ENCODE measurements at regions not wholly inside any gene's neighbourhood (a gene's known extent, or its start where the extent isn't known, plus 50 kb on each side); places are given as distances from the start of the nearest gene placed in this dataset.

GRCh38 chr7:156456032-156456431, 184.5 kb upstream of the RNF32 start (continued):
- TF ChIP-seq FOXA2 (IDR thresholded peaks at IDR 0.05) (no peak), JUND (IDR thresholded peaks at IDR 0.05) (no peak)

- H3K9me3 ChIP-seq (ENCODE audit: control insufficient read depth in 4 of 4, low read length in 3 of 4) = no peaks in the 10 kb centered on the region
- no peak overlapping the region for H3K9ac ChIP-seq (ENCODE audit: low read depth in 1 of 2, low read length in 2 of 2)
- H3K4me1 ChIP-seq (ENCODE audit: control insufficient read depth in 4 of 4, insufficient read depth in 4 of 4, low read length in 3 of 4) = no peaks in the 10 kb centered on the region
- 81% methylated on average over 3 of the region's 3 CpGs for WGBS
- H3K27me3 ChIP-seq (ENCODE audit: control insufficient read depth in 4 of 4, insufficient read depth in 4 of 4, low read length in 3 of 4) = no peaks in the 10 kb centered on the region
- H3K4me3 ChIP-seq (ENCODE audit: low read depth in 1 of 3, low read length in 3 of 3) = no peak overlapping the region
- DNase-seq (ENCODE audit: low spot score) = no peak
- no peaks in the 10 kb centered on the region for H3K36me3 ChIP-seq (ENCODE audit: control insufficient read depth in 4 of 4, insufficient read depth in 3 of 4, low read depth in 1 of 4, low read length in 3 of 4)
- no peak for TF ChIP-seq CTCF (IDR thresholded peaks at IDR 0.05; ENCODE audit: low read depth, low read length, missing input control)
- TF ChIP-seq HNF4A (conservative IDR thresholded peaks at IDR 0.05) = no peak
- no peak for TF ChIP-seq ATF3 (IDR thresholded peaks at IDR 0.05)
- no peak for TF ChIP-seq EGR1 (IDR thresholded peaks at IDR 0.05; ENCODE audit: low read depth in 2 of 2)
- TF ChIP-seq TAF1 (conservative IDR thresholded peaks at IDR 0.05) = no peak
- TF ChIP-seq FOXA1 (IDR thresholded peaks at IDR 0.05) = no peak
- no peak for TF ChIP-seq MAX (IDR thresholded peaks at IDR 0.05)
- TF ChIP-seq SP1 (IDR thresholded peaks at IDR 0.05) = no peak
- no peak overlapping the region for H3K27ac ChIP-seq (ENCODE audit: low read depth in 1 of 2, low read length in 2 of 2)
Observed at GRCh38 chr7:156450473-156450872, 190.1 kb upstream of the RNF32 start.

- H3K36me3 ChIP-seq (ENCODE audit: control insufficient read depth in 4 of 4, insufficient read depth in 3 of 4, low read depth in 1 of 4, low read length in 3 of 4) = no peaks in the 10 kb centered on the region
- no peaks in the 10 kb centered on the region for H3K4me1 ChIP-seq (ENCODE audit: control insufficient read depth in 4 of 4, insufficient read depth in 4 of 4, low read length in 3 of 4)
- WGBS = 76% methylated on average over 1 of the region's 1 CpG
- H3K9ac ChIP-seq (ENCODE audit: low read depth in 1 of 2, low read length in 2 of 2) = no peak overlapping the region
- no peak overlapping the region for H3K27ac ChIP-seq (ENCODE audit: low read depth in 1 of 2, low read length in 2 of 2)
- DNase-seq (ENCODE audit: low spot score) = no peak
- TF ChIP-seq HNF4G (IDR thresholded peaks at IDR 0.05) = no peak
- no peak for TF ChIP-seq SP1 (IDR thresholded peaks at IDR 0.05)
- no peak for TF ChIP-seq REST (IDR thresholded peaks at IDR 0.05)
- no peaks in the 10 kb centered on the region for H3K9me3 ChIP-seq (ENCODE audit: control insufficient read depth in 4 of 4, low read length in 3 of 4)
- no peaks in the 10 kb centered on the region for H3K27me3 ChIP-seq (ENCODE audit: control insufficient read depth in 4 of 4, insufficient read depth in 4 of 4, low read length in 3 of 4)
- no peak overlapping the region for H3K4me3 ChIP-seq (ENCODE audit: low read depth in 1 of 3, low read length in 3 of 3)
Observed at GRCh38 chr7:156448918-156449317, 191.7 kb upstream of the RNF32 start.

GRCh38 chr7:156446990-156447389, 193.6 kb upstream of the RNF32 start:
- Histone ChIP-seq H3K9me3 (ENCODE audit: control insufficient read depth in 4 of 4, low read length in 3 of 4) (no peaks in the 10 kb centered on the region), H3K9ac (ENCODE audit: low read depth in 1 of 2, low read length in 2 of 2) (no peak overlapping the region), H3K27ac (ENCODE audit: low read depth in 1 of 2, low read length in 2 of 2) (no peak overlapping the region), H3K4me1 (ENCODE audit: control insufficient read depth in 4 of 4, insufficient read depth in 4 of 4, low read length in 3 of 4) (no peaks in the 10 kb centered on the region), H3K27me3 (ENCODE audit: control insufficient read depth in 4 of 4, insufficient read depth in 4 of 4, low read length in 3 of 4) (no peaks in the 10 kb centered on the region), H3K36me3 (ENCODE audit: control insufficient read depth in 4 of 4, insufficient read depth in 3 of 4, low read depth in 1 of 4, low read length in 3 of 4) (no peaks in the 10 kb centered on the region), H3K4me3 (ENCODE audit: low read depth in 1 of 3, low read length in 3 of 3) (no peak overlapping the region)
- DNase-seq (ENCODE audit: low spot score) = no peak
- TF ChIP-seq ATF3 (IDR thresholded peaks at IDR 0.05) = no peak
- no peak for TF ChIP-seq RXRA (IDR thresholded peaks at IDR 0.05)
- TF ChIP-seq SP1 (IDR thresholded peaks at IDR 0.05) = no peak
- TF ChIP-seq YY1 (IDR thresholded peaks at IDR 0.05) = no peak
- TF ChIP-seq NR2F2 (IDR thresholded peaks at IDR 0.05) = no peak
- no peak for TF ChIP-seq FOXA1 (IDR thresholded peaks at IDR 0.05)
- no peak for TF ChIP-seq FOXA2 (IDR thresholded peaks at IDR 0.05)
- no peak for TF ChIP-seq RAD21 (IDR thresholded peaks at IDR 0.05)
- TF ChIP-seq JUND (IDR thresholded peaks at IDR 0.05) = no peak
- TF ChIP-seq HNF4G (IDR thresholded peaks at IDR 0.05) = no peak
- no peak for TF ChIP-seq TAF1 (conservative IDR thresholded peaks at IDR 0.05)
- TF ChIP-seq EGR1 (IDR thresholded peaks at IDR 0.05; ENCODE audit: low read depth in 2 of 2) = no peak
- TF ChIP-seq HNF4A (conservative IDR thresholded peaks at IDR 0.05) = no peak
- TF ChIP-seq CTCF (IDR thresholded peaks at IDR 0.05; ENCODE audit: low read depth, low read length, missing input control) = no peak
- no peak for TF ChIP-seq MAX (IDR thresholded peaks at IDR 0.05)
